WTC11 (cell line): ENCODE measurements at regions not wholly inside any gene's neighbourhood (a gene's known extent, or its start where the extent isn't known, plus 50 kb on each side); places are given as distances from the start of the nearest gene placed in this dataset.

Experiments
- ATAC-seq: fragments of 200-7000 bp; cut with Tn5 transposase; 2 replicates; pipeline ENCODE4 v1.10.0; 2021; ENCODE audit warnings: mild to moderate bottlenecking, moderate library complexity
- CTCF ChIA-PET: fragments of 300-600 bp; sonication (Branson Sonifier 250); formaldehyde crosslinking; loops from one replicate; lab custom pipeline; 2021; ENCODE audit warnings: antibody characterized with exemption; lab: Charles Lee
- POLR2A ChIA-PET: fragments of 350-600 bp; sonication (Branson Sonifier 250); formaldehyde crosslinking; loops from one replicate; lab custom pipeline; 2021; ENCODE audit warnings: antibody characterized with exemption; lab: Charles Lee
- DNase-seq: peaks from one replicate; pipeline ENCODE4 v3.0.0; 2021; ENCODE audit warnings: low spot score
- H3K27ac Mint-ChIP-seq: 2 replicates; pipeline ENCODE4 v1.8.0; 2021; ENCODE audit warnings: mixed read lengths
- H3K27me3 Mint-ChIP-seq: 2 replicates; pipeline ENCODE4 v1.8.0; 2021; ENCODE audit warnings: low read depth, mild to moderate bottlenecking, moderate library complexity, mixed read lengths
- H3K36me3 Mint-ChIP-seq: 2 replicates; pipeline ENCODE4 v1.8.0; 2021; ENCODE audit warnings: mixed read lengths
- H3K4me1 Mint-ChIP-seq: 2 replicates; pipeline ENCODE4 v1.8.0; 2022; ENCODE audit warnings: mixed read lengths
- H3K4me3 Mint-ChIP-seq: 2 replicates; pipeline ENCODE4 v1.8.0; 2021; ENCODE audit warnings: mild to moderate bottlenecking, moderate library complexity, mixed read lengths
- H3K9me3 Mint-ChIP-seq: 2 replicates; pipeline ENCODE4 v1.8.0; 2021; ENCODE audit warnings: mixed read lengths
- ATF1 ChIP-seq: sonication (generic); formaldehyde crosslinking; IDR thresholded peaks from 2 replicates; pipeline ENCODE4 v1.8.1; 2023; ENCODE audit warnings: mild to moderate bottlenecking, moderate library complexity, missing genetic modification reagents
- CBFB ChIP-seq: sonication (generic); formaldehyde crosslinking; IDR thresholded peaks from 2 replicates; pipeline ENCODE4 v1.8.1; 2022; ENCODE audit warnings: mild to moderate bottlenecking, low read depth, missing genetic modification reagents
- CDX4 ChIP-seq: fragments of 250-450 bp; sonication (Bioruptor Pico); IDR thresholded peaks from 2 replicates; pipeline ENCODE4 v1.9.0; 2021; ENCODE audit warnings: moderate library complexity, mild to moderate bottlenecking, inconsistent platforms, borderline replicate concordance
- E2F1 ChIP-seq: sonication (generic); formaldehyde crosslinking; IDR thresholded peaks from 2 replicates; pipeline ENCODE4 v1.8.0; 2022; ENCODE audit warnings: mild to moderate bottlenecking, missing genetic modification reagents
- E2F4 ChIP-seq: sonication (generic); formaldehyde crosslinking; IDR thresholded peaks from 2 replicates; pipeline ENCODE4 v1.8.1; 2022; ENCODE audit warnings: low read depth, mild to moderate bottlenecking, moderate library complexity, missing genetic modification reagents, borderline replicate concordance
- FOXP1 ChIP-seq: sonication (generic); formaldehyde crosslinking; IDR thresholded peaks from 2 replicates; pipeline ENCODE4 v1.8.0; 2022; ENCODE audit warnings: missing genetic modification reagents, mild to moderate bottlenecking, moderate library complexity, borderline replicate concordance
- HMGA2 ChIP-seq: fragments of 250-450 bp; sonication (Bioruptor Pico); IDR thresholded peaks from 2 replicates; pipeline ENCODE4 v1.4.0; 2021; ENCODE audit warnings: mild to moderate bottlenecking, moderate library complexity
- NFE2L1 ChIP-seq: sonication (generic); formaldehyde crosslinking; IDR thresholded peaks from 2 replicates; pipeline ENCODE4 v1.8.1; 2023; ENCODE audit warnings: missing genetic modification reagents
- NR2C2 ChIP-seq: sonication (generic); formaldehyde crosslinking; IDR thresholded peaks from 2 replicates; pipeline ENCODE4 v1.8.0; 2022; ENCODE audit warnings: mild to moderate bottlenecking, missing genetic modification reagents
- SMAD3 ChIP-seq: sonication (generic); formaldehyde crosslinking; IDR thresholded peaks from 2 replicates; pipeline ENCODE4 v1.8.0; 2022; ENCODE audit warnings: missing genetic modification reagents, mild to moderate bottlenecking, borderline replicate concordance
- STAT6 ChIP-seq: sonication (generic); formaldehyde crosslinking; conservative IDR thresholded peaks from 2 replicates; pipeline ENCODE4 v1.8.1; 2023; ENCODE audit warnings: mild to moderate bottlenecking, low read depth, missing genetic modification reagents, moderate library complexity
- TP53 ChIP-seq: sonication (generic); formaldehyde crosslinking; IDR thresholded peaks from 2 replicates; pipeline ENCODE4 v1.8.1; 2023; ENCODE audit warnings: mild to moderate bottlenecking, missing genetic modification reagents
- ZNF219 ChIP-seq: sonication (generic); formaldehyde crosslinking; IDR thresholded peaks from 2 replicates; pipeline ENCODE4 v1.8.0; 2023; ENCODE audit warnings: missing genetic modification reagents, mild to moderate bottlenecking, borderline replicate concordance
- ZNF281 ChIP-seq: sonication (generic); formaldehyde crosslinking; IDR thresholded peaks from 2 replicates; pipeline ENCODE4 v1.8.0; 2023; ENCODE audit warnings: mild to moderate bottlenecking, missing genetic modification reagents
- ZNF416 ChIP-seq: fragments of 250-450 bp; sonication (Bioruptor Pico); IDR thresholded peaks from 2 replicates; pipeline ENCODE4 v1.9.0; 2021; ENCODE audit warnings: mild to moderate bottlenecking, inconsistent platforms
- ZNF423 ChIP-seq: fragments of 250-450 bp; sonication (Bioruptor Pico); IDR thresholded peaks from 2 replicates; pipeline ENCODE4 v2.1.2; 2022; ENCODE audit warnings: mild to moderate bottlenecking, moderate library complexity
- ZNF425 ChIP-seq: fragments of 250-450 bp; sonication (Bioruptor Pico); conservative IDR thresholded peaks from 2 replicates; pipeline ENCODE4 v1.9.0; 2021; ENCODE audit warnings: mild to moderate bottlenecking
- ZNF512 ChIP-seq: sonication (generic); formaldehyde crosslinking; IDR thresholded peaks from 2 replicates; pipeline ENCODE4 v1.8.1; 2022; ENCODE audit warnings: missing genetic modification reagents, borderline replicate concordance
- ZNF671 ChIP-seq: fragments of 250-450 bp; sonication (Bioruptor Pico); IDR thresholded peaks from 2 replicates; pipeline ENCODE4 v1.8.0; 2021; ENCODE audit warnings: mild to moderate bottlenecking

- DNase-seq (no peak), ATAC-seq (no peak)
- Mint-ChIP-seq H3K27ac (no peak overlapping the region), H3K27me3 (peaks cover 11% of the 10 kb centered on the region), H3K36me3 (peaks cover 52% of the 10 kb centered on the region), H3K9me3 (peaks cover 50% of the 10 kb centered on the region), H3K4me3 (no peak overlapping the region), H3K4me1 (no peaks in the 10 kb centered on the region)
- CTCF ChIA-PET = no interaction called here
- POLR2A ChIA-PET = no interaction called here
- TF ChIP-seq HMGA2 (CRISPR knock-in tag) (no peak), FOXP1 (CRISPR knock-in tag) (no peak), ZNF671 (CRISPR knock-in tag) (no peak), NR2C2 (CRISPR knock-in tag) (no peak), ZNF281 (CRISPR knock-in tag) (no peak), CBFB (no peak), E2F1 (CRISPR knock-in tag) (no peak), ZNF423 (CRISPR knock-in tag) (no peak), ZNF512 (CRISPR knock-in tag) (no peak), E2F4 (CRISPR knock-in tag) (no peak), ZNF219 (CRISPR knock-in tag) (no peak), STAT6 (CRISPR knock-in tag) (no peak), NFE2L1 (CRISPR knock-in tag) (no peak), ZNF416 (CRISPR knock-in tag) (no peak)
Measured at GRCh38 chr20:29742699-29743100, 1514.8 kb upstream of the DEFB115 start.

- ATAC-seq = no peak
- Mint-ChIP-seq H3K27me3 (peaks cover 11% of the 10 kb centered on the region), H3K27ac (no peak overlapping the region), H3K4me3 (no peak overlapping the region), H3K36me3 (peaks cover 52% of the 10 kb centered on the region), H3K9me3 (peaks cover 50% of the 10 kb centered on the region), H3K4me1 (no peaks in the 10 kb centered on the region)
- POLR2A ChIA-PET = no interaction called here
- no peak for DNase-seq
- CTCF ChIA-PET = no interaction called here
- TF ChIP-seq SMAD3 (CRISPR knock-in tag) (no peak), ATF1 (no peak), TP53 (CRISPR knock-in tag) (no peak), ZNF425 (CRISPR knock-in tag) (no peak), E2F4 (CRISPR knock-in tag) (no peak), CDX4 (CRISPR knock-in tag) (no peak)
Measured at GRCh38 chr20:29743101-29743931, 1514.1 kb upstream of the DEFB115 start.
